ENCODE measurements at regions not wholly inside any gene's neighbourhood (a gene's known extent, or its start where the extent isn't known, plus 50 kb on each side); places are given as distances from the start of the nearest gene placed in this dataset.

DNA sequence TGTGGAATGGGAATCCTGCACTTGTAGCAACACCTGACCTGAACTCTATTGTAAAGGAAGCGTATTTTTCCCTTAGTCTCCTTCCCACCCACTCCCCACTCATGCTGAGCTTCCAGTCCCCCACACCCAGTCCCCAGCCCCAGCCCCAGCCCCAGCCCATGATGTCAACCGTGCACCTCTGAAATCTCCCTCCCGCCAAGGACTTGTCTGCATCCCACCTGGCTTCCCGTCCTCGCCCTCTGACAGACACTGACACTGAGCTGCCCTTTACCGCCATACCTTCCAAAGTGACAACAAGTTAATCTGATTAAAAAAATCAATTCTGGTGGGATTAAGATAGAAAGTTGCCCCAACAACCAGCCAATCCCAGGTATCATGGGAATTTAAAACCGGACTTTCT is 213.6 kb upstream of the CELF4 start:
- no peak for TF ChIP-seq YY1 (IDR thresholded peaks at IDR 0.05; ENCODE audit: insufficient read depth, insufficient read length)
- no peak for TF ChIP-seq ZNF274 (IDR thresholded peaks at IDR 0.05; ENCODE audit: low read depth, low read length)

All from NT2/D1 (cell line).